NB4 (cell line): ENCODE measurements at regions not wholly inside any gene's neighbourhood (a gene's known extent, or its start where the extent isn't known, plus 50 kb on each side); places are given as distances from the start of the nearest gene placed in this dataset.

ENCODE experiments used
- POLR2A ChIP-seq: IDR thresholded peaks from 2 replicates; pipeline ENCODE4 v1.6.1; 2011; ENCODE audit warnings: mild to moderate bottlenecking; ENCODE audit not compliant: insufficient read length; ENCODE audit errors: extremely low read depth
- TF ChIP-seq, protein P1 (sequence below): IDR thresholded peaks from one replicate; pipeline ENCODE4 v1.5.1; 2012; ENCODE audit warnings: low read depth, low read length

DNA sequence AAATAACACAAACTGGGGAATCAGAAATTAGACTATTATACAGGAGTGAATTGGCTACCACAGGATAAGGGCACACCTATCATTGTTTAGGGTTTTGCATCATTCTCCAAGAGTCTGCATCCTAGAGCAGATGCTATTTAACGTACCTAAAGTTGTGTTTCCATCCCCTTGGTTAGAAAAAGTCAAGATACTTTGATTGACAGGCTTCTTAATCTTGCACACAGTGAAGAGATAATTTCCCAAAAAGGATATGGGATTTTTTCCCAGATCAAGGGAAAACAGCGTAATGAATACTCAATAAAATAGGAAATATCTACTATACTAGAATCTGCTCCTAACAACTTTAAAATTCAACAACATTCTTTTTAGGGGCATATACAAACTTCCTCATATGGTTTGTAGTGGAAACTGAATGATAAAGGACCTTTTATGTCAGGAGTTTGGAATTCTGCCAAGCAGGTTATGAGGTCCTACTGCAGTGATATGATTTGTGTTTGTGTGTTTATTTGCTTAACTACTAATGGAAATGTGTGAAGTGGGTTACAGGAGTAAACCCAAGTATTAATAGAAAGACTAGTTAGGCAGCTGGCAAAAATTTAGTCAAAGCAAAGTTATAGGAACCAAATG is 124.1 kb upstream of the MME start:
- no peak for TF ChIP-seq POLR2A
- TF ChIP-seq, protein P1, sequence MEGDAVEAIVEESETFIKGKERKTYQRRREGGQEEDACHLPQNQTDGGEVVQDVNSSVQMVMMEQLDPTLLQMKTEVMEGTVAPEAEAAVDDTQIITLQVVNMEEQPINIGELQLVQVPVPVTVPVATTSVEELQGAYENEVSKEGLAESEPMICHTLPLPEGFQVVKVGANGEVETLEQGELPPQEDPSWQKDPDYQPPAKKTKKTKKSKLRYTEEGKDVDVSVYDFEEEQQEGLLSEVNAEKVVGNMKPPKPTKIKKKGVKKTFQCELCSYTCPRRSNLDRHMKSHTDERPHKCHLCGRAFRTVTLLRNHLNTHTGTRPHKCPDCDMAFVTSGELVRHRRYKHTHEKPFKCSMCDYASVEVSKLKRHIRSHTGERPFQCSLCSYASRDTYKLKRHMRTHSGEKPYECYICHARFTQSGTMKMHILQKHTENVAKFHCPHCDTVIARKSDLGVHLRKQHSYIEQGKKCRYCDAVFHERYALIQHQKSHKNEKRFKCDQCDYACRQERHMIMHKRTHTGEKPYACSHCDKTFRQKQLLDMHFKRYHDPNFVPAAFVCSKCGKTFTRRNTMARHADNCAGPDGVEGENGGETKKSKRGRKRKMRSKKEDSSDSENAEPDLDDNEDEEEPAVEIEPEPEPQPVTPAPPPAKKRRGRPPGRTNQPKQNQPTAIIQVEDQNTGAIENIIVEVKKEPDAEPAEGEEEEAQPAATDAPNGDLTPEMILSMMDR: no peak
